K562 (cell line): ENCODE measurements at regions not wholly inside any gene's neighbourhood (a gene's known extent, or its start where the extent isn't known, plus 50 kb on each side); places are given as distances from the start of the nearest gene placed in this dataset.

Experiments used
- ATAC-seq: fragments of 200-7000 bp; cut with Tn5 transposase; 3 replicates; pipeline ENCODE4 v1.9.1; 2020; ENCODE audit warnings: moderate library complexity
- BruUV-seq: library from RNA; stranded (reverse); fragments of 400-500 nt; replicated peaks from 2 replicates; lab custom pipeline; 2021; lab: Mats Ljungman, UMichigan
- CTCF ChIA-PET: fragments of 300-600 bp; formaldehyde crosslinking; extraction: SDS; loops from one replicate; lab custom pipeline; 2021; ENCODE audit warnings: low intra/inter-chr PET ratio; lab: Yijun Ruan, JAX
- POLR2A ChIA-PET: fragments of 300-600, 350-650 bp; sonication (Branson Sonifier 250); formaldehyde crosslinking; extraction: SDS; loops from one replicate; lab custom pipeline; 2021; ENCODE audit warnings: antibody characterized with exemption, inconsistent platforms; lab: Yijun Ruan, JAX
- DNase-seq, 4 experiments: peaks; one replicate each; pipeline versions ENCODE4 v3.0.0 to v3.0.0-alpha.2; 2011 to 2018; ENCODE audit warnings: low spot score in 3 of 4, mixed read lengths in 3 of 4; ENCODE audit errors: extremely low read depth in 1 of 4
- FAIRE-seq: peaks from 2 replicates; lab custom pipeline; 2011; peaks lifted over from hg19 to GRCh38; lab: Jason Lieb, UNC
- H2AFZ ChIP-seq: 2 replicates; pipeline ENCODE4 v1.6.0; 2011; ENCODE audit warnings: low read depth, low read length, control low read depth, inconsistent platforms
- H3K27ac ChIP-seq: fragments of 200-600 bp; 3 replicates; pipeline ENCODE4 v1.8.0; 2011; ENCODE audit warnings: low read depth, mild to moderate bottlenecking, control low read depth, inconsistent platforms, low read length, moderate library complexity, mixed read lengths; ENCODE audit errors: extremely low read depth
- H3K27me3 ChIP-seq, 2 experiments: fragments of 300-600 bp in 1 of 2; 2 replicates in 1 of 2; 3 replicates in 1 of 2; pipeline versions ENCODE4 v1.6.0 to v1.8.0; 2011; ENCODE audit warnings: inconsistent platforms in 2 of 2, low read length in 2 of 2, mild to moderate bottlenecking in 1 of 2, mixed read lengths in 1 of 2, moderate library complexity in 1 of 2; ENCODE audit not compliant: control insufficient read depth in 2 of 2, insufficient read depth in 2 of 2
- H3K36me3 ChIP-seq: fragments of 300-600 bp; 3 replicates; pipeline ENCODE4 v1.8.0; 2011; ENCODE audit warnings: mild to moderate bottlenecking, low read length, inconsistent platforms; ENCODE audit not compliant: control insufficient read depth, insufficient read depth
- H3K4me1 ChIP-seq, 2 experiments: fragments of 200-600 bp in 1 of 2; replicated peaks in 1 of 2; 2 replicates in 1 of 2; 3 replicates in 1 of 2; pipeline versions ENCODE4 v1.5.1 to v1.8.0; 2011; ENCODE audit warnings: inconsistent platforms in 2 of 2, low read length in 2 of 2, mild to moderate bottlenecking in 1 of 2, mixed read lengths in 1 of 2, moderate library complexity in 1 of 2; ENCODE audit not compliant: control insufficient read depth in 2 of 2, insufficient read depth in 2 of 2
- H3K4me2 ChIP-seq: 2 replicates; pipeline ENCODE4 v1.6.1; 2011; ENCODE audit warnings: low read length, control low read depth, inconsistent platforms, mixed read lengths; ENCODE audit not compliant: insufficient read depth
- H3K4me3 ChIP-seq: fragments of 200-600 bp; sonication (generic), shearing (Covaris generic); 2 replicates; pipeline ENCODE4 v1.5.1; 2016; ENCODE audit warnings: control low read depth, inconsistent platforms
- H3K79me2 ChIP-seq: fragments of 200-600 bp; 3 replicates; pipeline ENCODE4 v1.8.0; 2011; ENCODE audit warnings: low read length, inconsistent platforms; ENCODE audit not compliant: control insufficient read depth, insufficient read depth
- H3K9ac ChIP-seq, 2 experiments: 2 replicates each; pipeline versions ENCODE4 v1.6.0 to v1.6.1; 2011; ENCODE audit warnings: low read depth in 2 of 2, low read length in 2 of 2, control low read depth in 1 of 2, inconsistent platforms in 1 of 2, mild to moderate bottlenecking in 1 of 2, mixed read lengths in 1 of 2; ENCODE audit not compliant: insufficient read depth in 1 of 2
- H3K9me1 ChIP-seq: one replicate; pipeline ENCODE4 v1.6.0; 2011; ENCODE audit warnings: inconsistent platforms, mild to moderate bottlenecking, low read length, moderate library complexity; ENCODE audit not compliant: control insufficient read depth, insufficient read depth
- H3K9me3 ChIP-seq: replicated peaks from 2 replicates; pipeline ENCODE4 v1.5.1; 2011; ENCODE audit warnings: low read depth, low read length, inconsistent platforms; ENCODE audit not compliant: control insufficient read depth, insufficient read depth
- H4K20me1 ChIP-seq: replicated peaks from 2 replicates; pipeline ENCODE4 v1.6.1; 2011; ENCODE audit warnings: low read length, inconsistent platforms, mixed read lengths; ENCODE audit not compliant: control insufficient read depth, insufficient read depth
- CBFB ChIP-seq: sonication (generic); formaldehyde crosslinking; IDR thresholded peaks from 2 replicates; pipeline ENCODE4 v1.4.0; 2020; ENCODE audit warnings: mild to moderate bottlenecking, missing genetic modification reagents
- GTF2E2 ChIP-seq: fragments of 200-800 bp; sonication (Bioruptor generic); IDR thresholded peaks from 2 replicates; pipeline ENCODE4 v1.6.1; 2016; ENCODE audit warnings: missing genetic modification characterization, missing compliant biosample characterization
- PRMT5 ChIP-seq: sonication (generic); formaldehyde crosslinking; IDR thresholded peaks from 2 replicates; pipeline ENCODE4 v1.5.0; 2020; ENCODE audit warnings: missing genetic modification reagents
- SMARCA5 ChIP-seq: fragments of 450-650 bp; IDR thresholded peaks from 2 replicates; pipeline ENCODE4 v1.6.1; 2016
- TEAD4 ChIP-seq, 2 experiments: sonication (generic) in 1 of 2; formaldehyde crosslinking in 1 of 2; IDR thresholded peaks; 2 replicates each; pipeline versions ENCODE4 v1.6.1 to v1.8.0; 2012 to 2022; ENCODE audit warnings: borderline replicate concordance in 1 of 2, inconsistent platforms in 1 of 2, low read length in 1 of 2, mild to moderate bottlenecking in 1 of 2, missing genetic modification reagents in 1 of 2
- WGBS: fragments of 100-300 bp; shearing (Covaris generic); methylation state at CpG from one replicate; pipeline ENCODE4 v1.1.6; 2016; ENCODE audit warnings: low coverage, mixed read lengths; ENCODE audit not compliant: insufficient coverage; ENCODE audit errors: missing lambda C conversion rate; 5-methylcytosine and 5-hydroxymethylcytosine counted together
- in situ Hi-C: fragments of 300-500 bp; cut with MboI; formaldehyde crosslinking; loops from 4 replicates; pipeline ENCODE4 v1.15.0; 2018; ENCODE audit warnings: inconsistent platforms, mixed read lengths
- intact Hi-C: fragments of 100-400 bp; cut with micrococcal nuclease; formaldehyde crosslinking; loops from 2 replicates; pipeline ENCODE4 v1.14.2; 2022
- TF ChIP-seq, protein P1 (sequence below): sonication (generic); formaldehyde crosslinking; IDR thresholded peaks from 2 replicates; pipeline ENCODE4 v1.8.1; 2023; ENCODE audit warnings: mild to moderate bottlenecking, missing genetic modification reagents
- TF ChIP-seq, protein P2 (sequence below), 2 experiments: fragments of 450-650 bp in 1 of 2; IDR thresholded peaks; 2 replicates each; pipeline ENCODE4 v1.6.1; 2011 to 2017; ENCODE audit warnings: low read depth in 2 of 2, antibody characterized with exemption in 1 of 2, borderline replicate concordance in 1 of 2, low read length in 1 of 2, mild to moderate bottlenecking in 1 of 2, mixed read lengths in 1 of 2; ENCODE audit not compliant: control insufficient read depth in 1 of 2

DNA sequence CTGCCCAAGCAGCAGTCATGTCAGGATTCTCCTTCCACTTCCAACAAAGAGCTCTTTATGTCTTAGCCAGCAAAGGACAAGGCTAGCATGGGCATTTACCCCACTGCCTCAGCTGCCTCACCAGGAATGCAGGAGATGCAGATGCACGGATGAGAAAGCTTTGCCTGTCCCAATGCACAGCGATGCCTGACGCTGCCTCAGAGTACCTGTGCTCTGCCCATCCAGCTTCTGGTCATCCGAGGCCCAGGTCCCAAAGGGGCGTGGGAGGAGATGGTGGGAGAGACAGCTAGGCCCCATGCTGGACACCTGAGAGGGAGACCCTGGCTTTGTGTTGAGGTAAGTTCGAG, 59.0 kb downstream of the IRF2BP2 start:
- no peak for ATAC-seq
- H3K4me2 ChIP-seq: no peak overlapping the region
- DNase-seq: no peak
- no peak overlapping the region for H3K27ac ChIP-seq
- POLR2A ChIA-PET: interaction anchor here (0.5 to 1.7 kb wide), 4 partner anchors 9 to 425 kb away, joined by 3 to 6 read pairs (median 4); no protein-coding TSS in a partner anchor
- CTCF ChIA-PET: no interaction called here
- no peaks in the 10 kb centered on the region for H3K27me3 ChIP-seq
- peak overlapping the region in 1 of 2 experiments; percentile 36; a peak in 1 of 4 replicates for H3K9ac ChIP-seq
- H3K4me3 ChIP-seq: no peak overlapping the region
- no peaks in the 10 kb centered on the region for H3K79me2 ChIP-seq
- H3K9me1 ChIP-seq: no peaks in the 10 kb centered on the region
- H3K4me1 ChIP-seq: peaks cover 33 to 52% of the 10 kb centered on the region in 2 experiments
- in situ Hi-C loops (no loop called here), intact Hi-C loops (no loop called here)
- H2AFZ ChIP-seq: no peak overlapping the region
- BruUV-seq: no TSS peak
- no peaks in the 10 kb centered on the region for H4K20me1 ChIP-seq
- no peak for FAIRE-seq
- 72% methylated on average over 6 of the region's 6 CpGs for WGBS
- H3K9me3 ChIP-seq: no peaks in the 10 kb centered on the region
- TF ChIP-seq SMARCA5 (no peak), TEAD4 (IDR thresholded peaks at IDR 0.05; ENCODE audit: low read length) (no peak), TEAD4 (CRISPR knock-in tag; IDR thresholded peaks at IDR 0.05; ENCODE audit: borderline replicate concordance) (0 out of 2 replicates have a peak, but pooled peaks have one; percentile 13), CBFB (no peak)
- no peaks in the 10 kb centered on the region for H3K36me3 ChIP-seq

DNA sequence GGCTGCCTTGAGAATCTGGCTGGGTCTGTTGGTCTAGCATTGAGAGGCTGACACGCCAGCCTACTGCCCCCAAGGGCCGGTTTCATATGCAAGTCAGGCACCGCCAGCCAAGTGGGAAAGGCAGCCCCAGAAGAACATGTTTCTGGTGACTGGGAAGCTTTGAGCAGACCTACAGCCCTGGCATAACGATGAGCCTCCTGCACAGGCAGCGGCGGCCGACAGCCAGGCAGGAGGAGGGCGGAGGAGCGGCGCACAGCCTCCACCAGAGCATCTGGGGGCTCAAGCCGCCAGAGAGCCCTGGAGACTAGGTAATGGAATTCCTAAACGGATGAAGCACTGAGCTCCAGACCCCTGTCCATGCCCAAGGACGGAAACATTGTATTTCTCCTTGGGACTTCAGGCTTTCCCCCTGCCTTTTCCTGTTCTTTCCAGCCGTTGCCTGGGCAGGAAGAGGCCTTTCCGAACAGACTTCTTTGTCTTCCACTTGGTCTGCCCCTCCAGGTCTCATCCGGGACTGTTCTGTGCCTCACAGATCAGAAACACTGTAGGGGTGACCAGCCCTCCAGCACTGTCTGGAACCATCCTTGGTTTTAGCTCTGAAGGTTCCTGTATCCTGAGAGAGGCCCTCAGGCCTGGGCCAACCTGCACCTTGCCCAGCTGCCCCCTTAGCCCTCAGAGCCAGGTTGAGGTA, 59.5 kb downstream of the IRF2BP2 start:
- Histone ChIP-seq H3K4me1 (peaks cover 37 to 55% of the 10 kb centered on the region in 2 experiments), H3K79me2 (no peaks in the 10 kb centered on the region), H3K27me3 (no peaks in the 10 kb centered on the region), H3K9ac (0 out of 4 replicates have a peak overlapping the region, but pooled peaks of 1 of the 2 experiments have one; percentile 17), H3K4me2 (no peak overlapping the region), H3K9me3 (no peaks in the 10 kb centered on the region), H4K20me1 (no peaks in the 10 kb centered on the region), H3K36me3 (no peaks in the 10 kb centered on the region), H2AFZ (no peak overlapping the region), H3K27ac (no peak overlapping the region), H3K4me3 (no peak overlapping the region), H3K9me1 (no peaks in the 10 kb centered on the region)
- FAIRE-seq (no peak), DNase-seq (no peak), ATAC-seq (no peak)
- BruUV-seq: no TSS peak
- ChIA-PET POLR2A (interaction anchor here (0.5 to 1.7 kb wide), 4 partner anchors 9 to 425 kb away, joined by 3 to 6 read pairs (median 4); no protein-coding TSS in a partner anchor), CTCF (no interaction called here)
- intact Hi-C loops (no loop called here), in situ Hi-C loops (no loop called here)
- 77% methylated on average over 16 of the region's 16 CpGs for WGBS
- TF ChIP-seq, protein P1, sequence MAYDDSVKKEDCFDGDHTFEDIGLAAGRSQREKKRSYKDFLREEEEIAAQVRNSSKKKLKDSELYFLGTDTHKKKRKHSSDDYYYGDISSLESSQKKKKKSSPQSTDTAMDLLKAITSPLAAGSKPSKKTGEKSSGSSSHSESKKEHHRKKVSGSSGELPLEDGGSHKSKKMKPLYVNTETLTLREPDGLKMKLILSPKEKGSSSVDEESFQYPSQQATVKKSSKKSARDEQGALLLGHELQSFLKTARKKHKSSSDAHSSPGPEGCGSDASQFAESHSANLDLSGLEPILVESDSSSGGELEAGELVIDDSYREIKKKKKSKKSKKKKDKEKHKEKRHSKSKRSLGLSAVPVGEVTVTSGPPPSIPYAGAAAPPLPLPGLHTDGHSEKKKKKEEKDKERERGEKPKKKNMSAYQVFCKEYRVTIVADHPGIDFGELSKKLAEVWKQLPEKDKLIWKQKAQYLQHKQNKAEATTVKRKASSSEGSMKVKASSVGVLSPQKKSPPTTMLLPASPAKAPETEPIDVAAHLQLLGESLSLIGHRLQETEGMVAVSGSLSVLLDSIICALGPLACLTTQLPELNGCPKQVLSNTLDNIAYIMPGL (CRISPR knock-in tag): no peak
- TF ChIP-seq, protein P2, sequence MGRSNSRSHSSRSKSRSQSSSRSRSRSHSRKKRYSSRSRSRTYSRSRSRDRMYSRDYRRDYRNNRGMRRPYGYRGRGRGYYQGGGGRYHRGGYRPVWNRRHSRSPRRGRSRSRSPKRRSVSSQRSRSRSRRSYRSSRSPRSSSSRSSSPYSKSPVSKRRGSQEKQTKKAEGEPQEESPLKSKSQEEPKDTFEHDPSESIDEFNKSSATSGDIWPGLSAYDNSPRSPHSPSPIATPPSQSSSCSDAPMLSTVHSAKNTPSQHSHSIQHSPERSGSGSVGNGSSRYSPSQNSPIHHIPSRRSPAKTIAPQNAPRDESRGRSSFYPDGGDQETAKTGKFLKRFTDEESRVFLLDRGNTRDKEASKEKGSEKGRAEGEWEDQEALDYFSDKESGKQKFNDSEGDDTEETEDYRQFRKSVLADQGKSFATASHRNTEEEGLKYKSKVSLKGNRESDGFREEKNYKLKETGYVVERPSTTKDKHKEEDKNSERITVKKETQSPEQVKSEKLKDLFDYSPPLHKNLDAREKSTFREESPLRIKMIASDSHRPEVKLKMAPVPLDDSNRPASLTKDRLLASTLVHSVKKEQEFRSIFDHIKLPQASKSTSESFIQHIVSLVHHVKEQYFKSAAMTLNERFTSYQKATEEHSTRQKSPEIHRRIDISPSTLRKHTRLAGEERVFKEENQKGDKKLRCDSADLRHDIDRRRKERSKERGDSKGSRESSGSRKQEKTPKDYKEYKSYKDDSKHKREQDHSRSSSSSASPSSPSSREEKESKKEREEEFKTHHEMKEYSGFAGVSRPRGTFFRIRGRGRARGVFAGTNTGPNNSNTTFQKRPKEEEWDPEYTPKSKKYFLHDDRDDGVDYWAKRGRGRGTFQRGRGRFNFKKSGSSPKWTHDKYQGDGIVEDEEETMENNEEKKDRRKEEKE (IDR thresholded peaks at IDR 0.05; ENCODE audit: borderline replicate concordance in 1 of 2, control insufficient read depth in 1 of 2, low read depth in 2 of 2, low read length in 1 of 2): no peak
- TF ChIP-seq PRMT5 (CRISPR knock-in tag): no peak
- no peak for TF ChIP-seq GTF2E2
